PC-3 (cell line): ENCODE measurements at regions not wholly inside any gene's neighbourhood (a gene's known extent, or its start where the extent isn't known, plus 50 kb on each side); places are given as distances from the start of the nearest gene placed in this dataset.

ENCODE experiments used
- CTCF ChIP-seq: fragments of 300-600 bp; sonication (generic); conservative IDR thresholded peaks from 2 replicates; pipeline ENCODE4 v1.5.1; 2017; ENCODE audit warnings: antibody characterized with exemption, low read depth, mild to moderate bottlenecking, low read length
- EZH2 ChIP-seq: fragments of 300-600 bp; sonication (generic); IDR thresholded peaks from one replicate; pipeline ENCODE4 v1.6.1; 2017; ENCODE audit warnings: antibody characterized with exemption, mild to moderate bottlenecking, low read length; ENCODE audit not compliant: unreplicated experiment

GRCh38 chr11:109926941-109927340 is 166.3 kb upstream of the ZC3H12C start:
- TF ChIP-seq CTCF (no peak), EZH2 (no peak)
